ENCODE measurements at regions not wholly inside any gene's neighbourhood (a gene's known extent, or its start where the extent isn't known, plus 50 kb on each side); places are given as distances from the start of the nearest gene placed in this dataset.

- DNase-seq = no peak
- CTCF ChIA-PET = no interaction called here
- H3K27me3 Mint-ChIP-seq (ENCODE audit: low read depth) = no peaks in the 10 kb centered on the region
- POLR2A ChIA-PET = no interaction called here
- H3K9me3 Mint-ChIP-seq (ENCODE audit: insufficient read depth) = no peaks in the 10 kb centered on the region
- no peak overlapping the region for H3K27ac Mint-ChIP-seq
- H3K36me3 Mint-ChIP-seq (ENCODE audit: low read depth) = no peaks in the 10 kb centered on the region
- ATAC-seq = no peak
- no peaks in the 10 kb centered on the region for H3K4me1 Mint-ChIP-seq (ENCODE audit: low read depth)
- H3K4me3 Mint-ChIP-seq = no peak overlapping the region
Measured at GRCh38 chr12:114302606-114303315, 103.2 kb downstream of the TBX5 start.

- CTCF ChIA-PET = no interaction called here
- Mint-ChIP-seq H3K27me3 (ENCODE audit: low read depth) (no peaks in the 10 kb centered on the region), H3K9me3 (ENCODE audit: insufficient read depth) (no peaks in the 10 kb centered on the region), H3K27ac (no peak overlapping the region), H3K4me1 (ENCODE audit: low read depth) (no peaks in the 10 kb centered on the region), H3K4me3 (no peak overlapping the region), H3K36me3 (ENCODE audit: low read depth) (no peaks in the 10 kb centered on the region)
- ATAC-seq = no peak
- POLR2A ChIA-PET = no interaction called here
- DNase-seq = no peak
Measured at GRCh38 chr12:114302117-114302516, 103.8 kb downstream of the TBX5 start.

DNA sequence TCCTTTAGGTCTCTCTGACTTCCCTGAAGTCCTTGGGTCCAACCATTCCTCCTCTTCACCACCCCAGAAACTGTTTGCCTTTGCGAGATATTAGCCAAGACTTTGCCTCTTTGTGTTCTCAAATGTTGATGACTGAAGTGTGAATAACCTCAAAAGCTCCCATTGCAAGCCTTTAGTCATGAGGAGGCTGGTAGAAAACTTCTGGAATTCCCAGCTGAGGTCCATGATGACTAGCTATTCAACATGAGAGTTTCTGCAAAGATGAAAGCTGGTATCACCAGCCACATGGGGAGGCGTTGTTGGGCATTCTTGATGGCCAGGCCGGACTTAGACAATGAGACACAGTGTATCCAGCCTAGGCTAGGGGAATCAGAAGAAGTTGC lies 111.7 kb downstream of the TBX5 start:
- no peak overlapping the region for H3K27ac Mint-ChIP-seq
- CTCF ChIA-PET = no interaction called here
- POLR2A ChIA-PET = no interaction called here
- H3K4me1 Mint-ChIP-seq (ENCODE audit: low read depth) = no peaks in the 10 kb centered on the region
- no peaks in the 10 kb centered on the region for H3K27me3 Mint-ChIP-seq (ENCODE audit: low read depth)
- no peaks in the 10 kb centered on the region for H3K36me3 Mint-ChIP-seq (ENCODE audit: low read depth)
- no peaks in the 10 kb centered on the region for H3K9me3 Mint-ChIP-seq (ENCODE audit: insufficient read depth)
- no peak overlapping the region for H3K4me3 Mint-ChIP-seq
- DNase-seq (no peak), ATAC-seq (no peak)

DNA sequence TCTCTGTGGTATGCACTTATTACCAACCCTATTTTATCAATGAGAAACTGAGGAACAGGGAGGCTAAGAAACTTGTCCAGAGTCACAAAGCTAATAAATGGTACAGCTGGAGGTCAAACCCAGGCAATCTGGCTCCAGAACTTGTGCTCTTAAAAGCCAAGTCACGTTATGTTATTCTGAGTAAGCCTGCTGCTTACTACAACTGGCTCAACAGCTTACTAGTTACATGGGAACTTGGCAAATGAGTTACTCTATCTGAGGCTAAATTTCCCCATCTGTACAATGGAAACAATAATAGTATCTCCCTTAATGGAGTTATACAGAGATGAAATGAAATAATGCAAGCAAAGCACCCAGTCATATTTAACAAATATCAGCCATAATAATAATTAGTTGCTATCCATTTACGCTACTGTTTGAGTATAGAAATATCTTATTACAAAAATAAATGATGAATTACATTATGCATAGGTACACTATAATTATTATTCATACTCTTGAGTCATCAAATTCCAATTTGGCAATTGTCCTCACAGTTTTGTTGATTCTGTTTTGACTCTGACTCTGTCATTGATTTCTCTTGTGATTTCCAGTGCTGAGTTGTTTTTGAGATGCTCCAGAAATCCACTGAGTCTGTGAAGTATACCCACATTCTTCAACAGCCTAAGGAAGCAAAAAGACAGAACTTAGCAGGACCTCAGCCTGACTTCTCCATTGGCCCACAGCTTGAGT lies 112.2 kb downstream of the TBX5 start:
- POLR2A ChIA-PET = no interaction called here
- H3K27me3 Mint-ChIP-seq (ENCODE audit: low read depth) = no peaks in the 10 kb centered on the region
- H3K36me3 Mint-ChIP-seq (ENCODE audit: low read depth) = no peaks in the 10 kb centered on the region
- CTCF ChIA-PET = no interaction called here
- DNase-seq = no peak
- no peaks in the 10 kb centered on the region for H3K4me1 Mint-ChIP-seq (ENCODE audit: low read depth)
- H3K4me3 Mint-ChIP-seq = no peak overlapping the region
- no peaks in the 10 kb centered on the region for H3K9me3 Mint-ChIP-seq (ENCODE audit: insufficient read depth)
- ATAC-seq = no peak
- H3K27ac Mint-ChIP-seq = no peak overlapping the region

DNA sequence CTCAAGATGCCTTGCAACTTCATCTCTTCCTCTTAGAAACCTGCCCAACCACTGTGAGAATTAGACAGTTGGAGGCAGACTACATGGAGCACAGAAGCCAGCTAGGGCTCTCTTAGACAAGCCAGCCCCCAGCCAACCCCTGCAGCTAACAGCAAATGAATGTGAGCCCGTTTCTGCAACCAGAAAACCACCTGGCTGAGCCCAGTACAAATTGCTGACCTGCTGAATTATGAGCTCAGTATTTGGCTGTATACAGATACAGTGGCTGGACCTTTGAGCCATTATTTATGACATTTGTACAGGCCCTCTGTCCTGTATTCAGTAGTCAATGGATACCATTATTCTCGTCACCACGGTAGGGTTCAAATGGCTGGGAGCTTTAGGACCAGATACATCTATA lies 112.9 kb downstream of the TBX5 start:
- ChIA-PET POLR2A (no interaction called here), CTCF (no interaction called here)
- no peak for DNase-seq

DNA sequence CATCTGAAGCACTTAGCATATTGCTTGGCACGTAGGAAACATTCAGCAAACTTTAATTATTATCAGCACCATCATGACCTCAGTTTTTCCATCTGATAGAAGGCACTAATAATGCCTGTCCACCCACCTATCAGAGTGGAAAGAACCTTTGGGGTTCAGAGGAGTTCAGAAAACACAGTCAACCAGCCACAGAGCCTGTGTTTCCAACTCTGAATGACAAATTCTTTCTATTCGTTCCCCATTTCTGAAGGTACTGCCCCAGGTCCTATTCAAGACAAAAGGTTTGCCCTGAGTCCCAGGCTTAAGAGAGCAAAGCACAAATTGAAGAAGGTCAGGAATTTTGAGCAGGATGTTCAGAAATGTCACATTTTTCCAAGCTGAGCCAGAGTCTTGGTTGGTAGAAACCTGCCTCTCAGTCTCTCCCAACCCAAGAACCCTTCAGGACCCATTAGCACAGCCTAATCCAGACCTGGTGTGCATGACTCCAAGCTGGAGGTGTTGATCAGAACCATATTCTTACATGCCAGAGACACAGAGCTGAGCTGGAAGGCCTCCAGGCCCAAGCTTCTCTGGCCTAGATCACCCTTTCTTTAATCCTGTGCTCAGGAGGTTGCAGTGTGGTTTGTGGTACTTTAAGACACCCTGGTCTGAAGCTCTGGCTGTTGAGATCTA lies 114.4 kb downstream of the TBX5 start:
- POLR2A ChIA-PET = no interaction called here

More for the DNA sequence above, 112.9 kb downstream of the TBX5 start:
- H3K9me3 Mint-ChIP-seq (ENCODE audit: insufficient read depth) = no peaks in the 10 kb centered on the region
- no peak for ATAC-seq
- no peak overlapping the region for H3K27ac Mint-ChIP-seq
- no peaks in the 10 kb centered on the region for H3K4me1 Mint-ChIP-seq (ENCODE audit: low read depth)
- no peaks in the 10 kb centered on the region for H3K27me3 Mint-ChIP-seq (ENCODE audit: low read depth)
- no peaks in the 10 kb centered on the region for H3K36me3 Mint-ChIP-seq (ENCODE audit: low read depth)
- H3K4me3 Mint-ChIP-seq = no peak overlapping the region

GRCh38 chr12:114287821-114288525 lies 118.0 kb downstream of the TBX5 start:
- DNase-seq (no peak), ATAC-seq (no peak)
- ChIA-PET CTCF (no interaction called here), POLR2A (no interaction called here)
- H3K36me3 Mint-ChIP-seq (ENCODE audit: low read depth) = no peaks in the 10 kb centered on the region
- H3K9me3 Mint-ChIP-seq (ENCODE audit: insufficient read depth) = no peaks in the 10 kb centered on the region
- no peak overlapping the region for H3K27ac Mint-ChIP-seq
- no peaks in the 10 kb centered on the region for H3K27me3 Mint-ChIP-seq (ENCODE audit: low read depth)
- H3K4me3 Mint-ChIP-seq = no peak overlapping the region
- H3K4me1 Mint-ChIP-seq (ENCODE audit: low read depth) = no peaks in the 10 kb centered on the region

More for the DNA sequence above, 114.4 kb downstream of the TBX5 start:
- no peaks in the 10 kb centered on the region for H3K36me3 Mint-ChIP-seq (ENCODE audit: low read depth)
- no peaks in the 10 kb centered on the region for H3K27me3 Mint-ChIP-seq (ENCODE audit: low read depth)
- no peaks in the 10 kb centered on the region for H3K9me3 Mint-ChIP-seq (ENCODE audit: insufficient read depth)
- H3K27ac Mint-ChIP-seq = no peak overlapping the region
- ATAC-seq (no peak), DNase-seq (no peak)
- H3K4me1 Mint-ChIP-seq (ENCODE audit: low read depth) = no peaks in the 10 kb centered on the region
- CTCF ChIA-PET = no interaction called here
- H3K4me3 Mint-ChIP-seq = no peak overlapping the region

GRCh38 chr12:114286145-114286544 lies 119.8 kb downstream of the TBX5 start:
- H3K9me3 Mint-ChIP-seq (ENCODE audit: insufficient read depth) = no peaks in the 10 kb centered on the region
- POLR2A ChIA-PET = no interaction called here
- CTCF ChIA-PET = no interaction called here

GRCh38 chr12:114285554-114285953 lies 120.4 kb downstream of the TBX5 start:
- no peak overlapping the region for H3K4me3 Mint-ChIP-seq
- no peak for ATAC-seq
- no peaks in the 10 kb centered on the region for H3K4me1 Mint-ChIP-seq (ENCODE audit: low read depth)
- H3K27me3 Mint-ChIP-seq (ENCODE audit: low read depth) = no peaks in the 10 kb centered on the region
- POLR2A ChIA-PET = no interaction called here
- H3K9me3 Mint-ChIP-seq (ENCODE audit: insufficient read depth) = no peaks in the 10 kb centered on the region
- no peak for DNase-seq
- no peak overlapping the region for H3K27ac Mint-ChIP-seq
- CTCF ChIA-PET = no interaction called here
- H3K36me3 Mint-ChIP-seq (ENCODE audit: low read depth) = no peaks in the 10 kb centered on the region

More at GRCh38 chr12:114286145-114286544, 119.8 kb downstream of the TBX5 start:
- H3K36me3 Mint-ChIP-seq (ENCODE audit: low read depth) = no peaks in the 10 kb centered on the region
- no peaks in the 10 kb centered on the region for H3K4me1 Mint-ChIP-seq (ENCODE audit: low read depth)
- H3K4me3 Mint-ChIP-seq = no peak overlapping the region
- H3K27ac Mint-ChIP-seq = no peak overlapping the region
- DNase-seq (no peak), ATAC-seq (no peak)
- H3K27me3 Mint-ChIP-seq (ENCODE audit: low read depth) = no peaks in the 10 kb centered on the region

DNA sequence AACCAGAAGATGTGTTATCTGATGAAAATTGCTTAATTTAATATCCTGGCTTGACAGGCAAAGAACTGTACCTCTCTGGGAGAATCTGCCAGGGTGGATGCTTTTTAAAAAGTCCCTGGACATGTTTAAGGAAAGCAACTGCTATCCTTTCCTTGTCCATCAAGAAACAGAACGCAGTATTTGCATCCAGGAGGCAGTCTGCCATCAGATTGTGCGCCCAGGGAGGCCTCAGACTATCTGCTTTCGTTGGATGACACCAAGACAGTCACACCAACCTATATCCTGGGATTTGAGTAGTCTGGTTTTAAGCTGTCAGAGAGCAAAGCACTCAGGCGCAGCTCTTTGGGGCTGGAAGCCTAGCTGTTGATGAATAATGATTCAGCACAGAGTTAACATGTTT lies 121.9 kb downstream of the TBX5 start:
- no peaks in the 10 kb centered on the region for H3K36me3 Mint-ChIP-seq (ENCODE audit: low read depth)
- CTCF ChIA-PET = no interaction called here
- no peak overlapping the region for H3K4me3 Mint-ChIP-seq
- H3K4me1 Mint-ChIP-seq (ENCODE audit: low read depth) = no peaks in the 10 kb centered on the region
- ATAC-seq (no peak), DNase-seq (no peak)
- no peak overlapping the region for H3K27ac Mint-ChIP-seq
- H3K27me3 Mint-ChIP-seq (ENCODE audit: low read depth) = no peaks in the 10 kb centered on the region
- H3K9me3 Mint-ChIP-seq (ENCODE audit: insufficient read depth) = no peaks in the 10 kb centered on the region
- POLR2A ChIA-PET = no interaction called here

DNA sequence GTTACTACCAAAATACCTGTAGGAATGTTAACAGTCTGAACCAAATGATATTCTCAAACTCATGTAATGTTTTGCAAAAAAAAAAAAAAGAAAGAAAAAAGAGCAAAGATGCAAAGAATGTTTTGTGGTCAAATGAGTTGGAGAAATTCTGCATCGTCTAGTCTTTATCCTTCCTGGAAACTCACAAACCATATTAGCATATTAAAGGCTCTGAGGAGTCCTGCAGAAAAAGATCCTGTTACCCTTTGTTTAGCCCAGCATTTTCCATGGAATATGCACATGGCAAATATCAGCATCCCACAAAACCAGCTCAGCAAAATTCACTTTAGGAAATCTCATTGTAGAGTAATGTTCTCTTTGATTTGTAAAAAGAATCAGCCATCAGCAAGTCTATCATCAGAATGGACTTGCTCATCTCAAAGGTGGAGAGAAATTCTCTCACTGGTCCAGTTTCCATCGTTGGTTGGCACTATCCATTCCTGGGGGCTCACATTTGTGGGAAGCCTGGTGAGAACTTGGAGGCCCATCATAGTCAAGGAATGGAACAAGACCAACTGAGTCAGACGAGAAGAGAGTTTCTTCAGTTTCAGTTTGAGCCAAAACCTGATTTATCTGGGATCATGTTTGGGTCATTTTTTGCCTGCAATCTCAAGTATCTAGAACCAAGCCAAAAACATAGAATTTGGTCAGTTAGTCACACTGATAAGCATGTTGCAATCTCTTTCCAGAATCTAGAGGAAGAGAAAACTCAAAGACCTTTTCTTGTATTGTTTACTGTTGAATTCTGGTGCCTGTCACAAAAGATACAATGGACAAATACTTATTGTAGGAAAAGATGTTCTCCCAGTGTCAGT lies 129.8 kb downstream of the TBX5 start:
- no peak overlapping the region for H3K27ac Mint-ChIP-seq
- ATAC-seq = no peak

More for the DNA sequence above, 129.8 kb downstream of the TBX5 start:
- Mint-ChIP-seq H3K36me3 (ENCODE audit: low read depth) (no peaks in the 10 kb centered on the region), H3K4me3 (no peak overlapping the region), H3K9me3 (ENCODE audit: insufficient read depth) (no peaks in the 10 kb centered on the region), H3K4me1 (ENCODE audit: low read depth) (no peaks in the 10 kb centered on the region), H3K27me3 (ENCODE audit: low read depth) (no peaks in the 10 kb centered on the region)
- ChIA-PET POLR2A (no interaction called here), CTCF (no interaction called here)
- no peak for DNase-seq

Measured in activated CD8-positive, alpha-beta T cell treated with anti-CD3 and anti-CD28 coated beads, Interleukin-2, amount 10 ng/mL, durations not matched to agents 7 days and 5 days (primary cell).